ENCODE measurements at regions not wholly inside any gene's neighbourhood (a gene's known extent, or its start where the extent isn't known, plus 50 kb on each side); places are given as distances from the start of the nearest gene placed in this dataset.

GRCh38 chr6:163835439-163836171, 421.1 kb downstream of the QKI start:
- TF ChIP-seq CTCF (IDR thresholded peaks at IDR 0.05) (no peak), POLR2AphosphoS5 (IDR thresholded peaks at IDR 0.05) (no peak), POLR2A (IDR thresholded peaks at IDR 0.05) (no peak), EP300 (IDR thresholded peaks at IDR 0.05) (no peak)
